GM23338 (cell line): ENCODE measurements at regions not wholly inside any gene's neighbourhood (a gene's known extent, or its start where the extent isn't known, plus 50 kb on each side); places are given as distances from the start of the nearest gene placed in this dataset.

Experiments used
- ATAC-seq: fragments of 200-7000 bp; cut with Tn5 transposase; 3 replicates; pipeline ENCODE4 v1.9.1; 2020
- DNase-seq: peaks from one replicate; pipeline ENCODE4 v3.0.0-alpha.2; 2015; ENCODE audit warnings: low spot score
- H2AFZ ChIP-seq: fragments of 200-600 bp; sonication (generic); 2 replicates; pipeline ENCODE4 v1.8.0; 2016; ENCODE audit warnings: antibody characterized with exemption, mild to moderate bottlenecking, moderate library complexity
- H3F3A ChIP-seq: fragments of 200-600 bp; sonication (generic); replicated peaks from 2 replicates; pipeline ENCODE4 v1.8.0; 2017; ENCODE audit warnings: antibody characterized with exemption, mixed run types, low read depth
- H3K27ac ChIP-seq: fragments of 200-600 bp; sonication (generic); 2 replicates; pipeline ENCODE4 v1.6.1; 2016; ENCODE audit warnings: low read depth
- H3K27me3 ChIP-seq: fragments of 200-600 bp; sonication (generic); 2 replicates; pipeline ENCODE4 v1.8.0; 2016; ENCODE audit warnings: mild to moderate bottlenecking, mixed run types, moderate library complexity; ENCODE audit not compliant: insufficient read depth
- H3K36me3 ChIP-seq: fragments of 200-600 bp; sonication (generic); 2 replicates; pipeline ENCODE4 v1.8.0; 2016; ENCODE audit warnings: mild to moderate bottlenecking; ENCODE audit not compliant: insufficient read depth
- H3K4me1 ChIP-seq: fragments of 200-600 bp; sonication (generic); 2 replicates; pipeline ENCODE4 v1.8.0; 2016; ENCODE audit warnings: mild to moderate bottlenecking, moderate library complexity; ENCODE audit not compliant: insufficient read depth
- H3K4me2 ChIP-seq: fragments of 200-600 bp; sonication (generic); 2 replicates; pipeline ENCODE4 v1.7.1; 2017; ENCODE audit warnings: mixed run types
- H3K4me3 ChIP-seq: fragments of 200-600 bp; sonication (generic); 2 replicates; pipeline ENCODE4 v1.6.1; 2016; ENCODE audit warnings: mixed run types
- H3K79me2 ChIP-seq: fragments of 200-600 bp; sonication (generic); replicated peaks from 2 replicates; pipeline ENCODE4 v1.8.0; 2017; ENCODE audit warnings: mild to moderate bottlenecking; ENCODE audit not compliant: insufficient read depth
- H3K9me2 ChIP-seq: fragments of 200-600 bp; sonication (generic); 2 replicates; pipeline ENCODE4 v1.8.0; 2017; ENCODE audit not compliant: insufficient read depth
- H4K20me1 ChIP-seq: fragments of 200-600 bp; sonication (generic); replicated peaks from 2 replicates; pipeline ENCODE4 v1.8.0; 2017; ENCODE audit warnings: mild to moderate bottlenecking; ENCODE audit not compliant: insufficient read depth
- H3K27ac Mint-ChIP-seq: 2 replicates; pipeline ENCODE4 v1.8.0; 2020; ENCODE audit warnings: inconsistent platforms, mild to moderate bottlenecking, moderate library complexity, mixed read lengths
- H3K27me3 Mint-ChIP-seq: 3 replicates; pipeline ENCODE4 v1.8.0; 2022; ENCODE audit warnings: low read depth, mild to moderate bottlenecking, moderate library complexity, mixed read lengths, inconsistent platforms; ENCODE audit not compliant: insufficient read depth, poor library complexity
- H3K36me3 Mint-ChIP-seq: 3 replicates; pipeline ENCODE4 v1.8.0; 2021; ENCODE audit warnings: low read depth, mild to moderate bottlenecking, inconsistent platforms, moderate library complexity, mixed read lengths
- H3K4me1 Mint-ChIP-seq: 3 replicates; pipeline ENCODE4 v1.8.0; 2020; ENCODE audit warnings: mild to moderate bottlenecking, inconsistent platforms, mixed read lengths
- H3K4me3 Mint-ChIP-seq: 3 replicates; pipeline ENCODE4 v1.8.0; 2021; ENCODE audit warnings: moderate library complexity, mild to moderate bottlenecking, inconsistent platforms, mixed read lengths
- H3K9me3 Mint-ChIP-seq: 3 replicates; pipeline ENCODE4 v1.8.0; 2020; ENCODE audit warnings: moderate library complexity, mild to moderate bottlenecking, inconsistent platforms, mixed read lengths
- CREB1 ChIP-seq: fragments of 250-450 bp; sonication (Bioruptor Pico); IDR thresholded peaks from 2 replicates; pipeline ENCODE4 v1.5.0; 2020; ENCODE audit warnings: low read depth, mild to moderate bottlenecking, moderate library complexity
- EZH2 ChIP-seq: fragments of 200-600 bp; sonication (generic); IDR thresholded peaks from one replicate; pipeline ENCODE4 v1.8.0; 2017; ENCODE audit warnings: antibody characterized with exemption, mild to moderate bottlenecking, low read depth; ENCODE audit not compliant: unreplicated experiment
- EZH2phosphoT487 ChIP-seq: fragments of 200-600 bp; sonication (generic); IDR thresholded peaks from one replicate; pipeline ENCODE4 v1.8.1; 2018; ENCODE audit warnings: antibody characterized with exemption; ENCODE audit not compliant: unreplicated experiment
- JUNB ChIP-seq: IDR thresholded peaks from one replicate; pipeline ENCODE4 v1.6.1; 2016; ENCODE audit warnings: antibody characterized with exemption; ENCODE audit not compliant: unreplicated experiment
- NANOG ChIP-seq: IDR thresholded peaks from 2 replicates; pipeline ENCODE4 v1.6.1; 2016; ENCODE audit warnings: antibody characterized with exemption, borderline replicate concordance
- POLR2AphosphoS5 ChIP-seq: IDR thresholded peaks from 2 replicates; pipeline ENCODE4 v1.6.1; 2016; ENCODE audit warnings: antibody characterized with exemption, low read depth
- STAT1 ChIP-seq: IDR thresholded peaks from one replicate; pipeline ENCODE4 v1.6.1; 2016; ENCODE audit warnings: antibody characterized with exemption; ENCODE audit not compliant: unreplicated experiment
- ZNF114 ChIP-seq: fragments of 250-450 bp; sonication (Bioruptor Pico); IDR thresholded peaks from 2 replicates; pipeline ENCODE4 v1.5.0; 2020; ENCODE audit warnings: mild to moderate bottlenecking, moderate library complexity
- ZNF331 ChIP-seq: fragments of 250-450 bp; sonication (Bioruptor Pico); IDR thresholded peaks from 2 replicates; pipeline ENCODE4 v1.5.0; 2020; ENCODE audit warnings: low read depth, mild to moderate bottlenecking, moderate library complexity
- TF ChIP-seq, protein P1 (sequence below): IDR thresholded peaks from 2 replicates; pipeline ENCODE4 v1.6.1; 2016; ENCODE audit warnings: antibody characterized with exemption
- TF ChIP-seq, protein P2 (sequence below): IDR thresholded peaks from one replicate; pipeline ENCODE4 v1.6.1; 2018; ENCODE audit warnings: antibody characterized with exemption; ENCODE audit not compliant: unreplicated experiment
- TF ChIP-seq, protein P3 (sequence below): fragments of 250-450 bp; sonication (Bioruptor Pico); IDR thresholded peaks from 2 replicates; pipeline ENCODE4 v1.5.0; 2020; ENCODE audit warnings: mild to moderate bottlenecking, moderate library complexity
- TF ChIP-seq, protein P4 (sequence below), 2 experiments: fragments of 200-600 bp in 1 of 2; sonication (generic) in 1 of 2; conservative IDR thresholded peaks; 2 replicates each; pipeline versions ENCODE4 v1.5.1 to v1.6.1; 2016 to 2017; ENCODE audit warnings: antibody characterized with exemption in 2 of 2, low read depth in 2 of 2, mild to moderate bottlenecking in 2 of 2, moderate library complexity in 1 of 2

GRCh38 chr7:138259675-138260074 lies 183.4 kb downstream of the AKR1D1 start:
- no peak for DNase-seq
- peak overlapping the region; percentile 60 for H2AFZ ChIP-seq

More at GRCh38 chr7:138259675-138260074, 183.4 kb downstream of the AKR1D1 start:
- H3K4me1 ChIP-seq, result peaks cover 8% of the 10 kb centered on the region
- no peaks in the 10 kb centered on the region for H3K79me2 ChIP-seq
- no peak overlapping the region for H3K4me2 ChIP-seq
- H3K4me3 Mint-ChIP-seq, result no peak overlapping the region
- H3K9me2 ChIP-seq, result 0 out of 2 replicates have a peak, but pooled peaks cover 5% of the 10 kb centered on the region
- TF ChIP-seq ZNF114 (CRISPR knock-in tag) (no peak), JUNB (no peak), STAT1 (no peak), NANOG (no peak), EZH2phosphoT487 (no peak), EZH2 (no peak), CREB1 (no peak), ZNF331 (CRISPR knock-in tag) (no peak), POLR2AphosphoS5 (no peak)
- TF ChIP-seq, protein P1, sequence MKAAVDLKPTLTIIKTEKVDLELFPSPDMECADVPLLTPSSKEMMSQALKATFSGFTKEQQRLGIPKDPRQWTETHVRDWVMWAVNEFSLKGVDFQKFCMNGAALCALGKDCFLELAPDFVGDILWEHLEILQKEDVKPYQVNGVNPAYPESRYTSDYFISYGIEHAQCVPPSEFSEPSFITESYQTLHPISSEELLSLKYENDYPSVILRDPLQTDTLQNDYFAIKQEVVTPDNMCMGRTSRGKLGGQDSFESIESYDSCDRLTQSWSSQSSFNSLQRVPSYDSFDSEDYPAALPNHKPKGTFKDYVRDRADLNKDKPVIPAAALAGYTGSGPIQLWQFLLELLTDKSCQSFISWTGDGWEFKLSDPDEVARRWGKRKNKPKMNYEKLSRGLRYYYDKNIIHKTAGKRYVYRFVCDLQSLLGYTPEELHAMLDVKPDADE, result no peak
- TF ChIP-seq, protein P2, sequence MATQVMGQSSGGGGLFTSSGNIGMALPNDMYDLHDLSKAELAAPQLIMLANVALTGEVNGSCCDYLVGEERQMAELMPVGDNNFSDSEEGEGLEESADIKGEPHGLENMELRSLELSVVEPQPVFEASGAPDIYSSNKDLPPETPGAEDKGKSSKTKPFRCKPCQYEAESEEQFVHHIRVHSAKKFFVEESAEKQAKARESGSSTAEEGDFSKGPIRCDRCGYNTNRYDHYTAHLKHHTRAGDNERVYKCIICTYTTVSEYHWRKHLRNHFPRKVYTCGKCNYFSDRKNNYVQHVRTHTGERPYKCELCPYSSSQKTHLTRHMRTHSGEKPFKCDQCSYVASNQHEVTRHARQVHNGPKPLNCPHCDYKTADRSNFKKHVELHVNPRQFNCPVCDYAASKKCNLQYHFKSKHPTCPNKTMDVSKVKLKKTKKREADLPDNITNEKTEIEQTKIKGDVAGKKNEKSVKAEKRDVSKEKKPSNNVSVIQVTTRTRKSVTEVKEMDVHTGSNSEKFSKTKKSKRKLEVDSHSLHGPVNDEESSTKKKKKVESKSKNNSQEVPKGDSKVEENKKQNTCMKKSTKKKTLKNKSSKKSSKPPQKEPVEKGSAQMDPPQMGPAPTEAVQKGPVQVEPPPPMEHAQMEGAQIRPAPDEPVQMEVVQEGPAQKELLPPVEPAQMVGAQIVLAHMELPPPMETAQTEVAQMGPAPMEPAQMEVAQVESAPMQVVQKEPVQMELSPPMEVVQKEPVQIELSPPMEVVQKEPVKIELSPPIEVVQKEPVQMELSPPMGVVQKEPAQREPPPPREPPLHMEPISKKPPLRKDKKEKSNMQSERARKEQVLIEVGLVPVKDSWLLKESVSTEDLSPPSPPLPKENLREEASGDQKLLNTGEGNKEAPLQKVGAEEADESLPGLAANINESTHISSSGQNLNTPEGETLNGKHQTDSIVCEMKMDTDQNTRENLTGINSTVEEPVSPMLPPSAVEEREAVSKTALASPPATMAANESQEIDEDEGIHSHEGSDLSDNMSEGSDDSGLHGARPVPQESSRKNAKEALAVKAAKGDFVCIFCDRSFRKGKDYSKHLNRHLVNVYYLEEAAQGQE, result no peak
- TF ChIP-seq, protein P3, sequence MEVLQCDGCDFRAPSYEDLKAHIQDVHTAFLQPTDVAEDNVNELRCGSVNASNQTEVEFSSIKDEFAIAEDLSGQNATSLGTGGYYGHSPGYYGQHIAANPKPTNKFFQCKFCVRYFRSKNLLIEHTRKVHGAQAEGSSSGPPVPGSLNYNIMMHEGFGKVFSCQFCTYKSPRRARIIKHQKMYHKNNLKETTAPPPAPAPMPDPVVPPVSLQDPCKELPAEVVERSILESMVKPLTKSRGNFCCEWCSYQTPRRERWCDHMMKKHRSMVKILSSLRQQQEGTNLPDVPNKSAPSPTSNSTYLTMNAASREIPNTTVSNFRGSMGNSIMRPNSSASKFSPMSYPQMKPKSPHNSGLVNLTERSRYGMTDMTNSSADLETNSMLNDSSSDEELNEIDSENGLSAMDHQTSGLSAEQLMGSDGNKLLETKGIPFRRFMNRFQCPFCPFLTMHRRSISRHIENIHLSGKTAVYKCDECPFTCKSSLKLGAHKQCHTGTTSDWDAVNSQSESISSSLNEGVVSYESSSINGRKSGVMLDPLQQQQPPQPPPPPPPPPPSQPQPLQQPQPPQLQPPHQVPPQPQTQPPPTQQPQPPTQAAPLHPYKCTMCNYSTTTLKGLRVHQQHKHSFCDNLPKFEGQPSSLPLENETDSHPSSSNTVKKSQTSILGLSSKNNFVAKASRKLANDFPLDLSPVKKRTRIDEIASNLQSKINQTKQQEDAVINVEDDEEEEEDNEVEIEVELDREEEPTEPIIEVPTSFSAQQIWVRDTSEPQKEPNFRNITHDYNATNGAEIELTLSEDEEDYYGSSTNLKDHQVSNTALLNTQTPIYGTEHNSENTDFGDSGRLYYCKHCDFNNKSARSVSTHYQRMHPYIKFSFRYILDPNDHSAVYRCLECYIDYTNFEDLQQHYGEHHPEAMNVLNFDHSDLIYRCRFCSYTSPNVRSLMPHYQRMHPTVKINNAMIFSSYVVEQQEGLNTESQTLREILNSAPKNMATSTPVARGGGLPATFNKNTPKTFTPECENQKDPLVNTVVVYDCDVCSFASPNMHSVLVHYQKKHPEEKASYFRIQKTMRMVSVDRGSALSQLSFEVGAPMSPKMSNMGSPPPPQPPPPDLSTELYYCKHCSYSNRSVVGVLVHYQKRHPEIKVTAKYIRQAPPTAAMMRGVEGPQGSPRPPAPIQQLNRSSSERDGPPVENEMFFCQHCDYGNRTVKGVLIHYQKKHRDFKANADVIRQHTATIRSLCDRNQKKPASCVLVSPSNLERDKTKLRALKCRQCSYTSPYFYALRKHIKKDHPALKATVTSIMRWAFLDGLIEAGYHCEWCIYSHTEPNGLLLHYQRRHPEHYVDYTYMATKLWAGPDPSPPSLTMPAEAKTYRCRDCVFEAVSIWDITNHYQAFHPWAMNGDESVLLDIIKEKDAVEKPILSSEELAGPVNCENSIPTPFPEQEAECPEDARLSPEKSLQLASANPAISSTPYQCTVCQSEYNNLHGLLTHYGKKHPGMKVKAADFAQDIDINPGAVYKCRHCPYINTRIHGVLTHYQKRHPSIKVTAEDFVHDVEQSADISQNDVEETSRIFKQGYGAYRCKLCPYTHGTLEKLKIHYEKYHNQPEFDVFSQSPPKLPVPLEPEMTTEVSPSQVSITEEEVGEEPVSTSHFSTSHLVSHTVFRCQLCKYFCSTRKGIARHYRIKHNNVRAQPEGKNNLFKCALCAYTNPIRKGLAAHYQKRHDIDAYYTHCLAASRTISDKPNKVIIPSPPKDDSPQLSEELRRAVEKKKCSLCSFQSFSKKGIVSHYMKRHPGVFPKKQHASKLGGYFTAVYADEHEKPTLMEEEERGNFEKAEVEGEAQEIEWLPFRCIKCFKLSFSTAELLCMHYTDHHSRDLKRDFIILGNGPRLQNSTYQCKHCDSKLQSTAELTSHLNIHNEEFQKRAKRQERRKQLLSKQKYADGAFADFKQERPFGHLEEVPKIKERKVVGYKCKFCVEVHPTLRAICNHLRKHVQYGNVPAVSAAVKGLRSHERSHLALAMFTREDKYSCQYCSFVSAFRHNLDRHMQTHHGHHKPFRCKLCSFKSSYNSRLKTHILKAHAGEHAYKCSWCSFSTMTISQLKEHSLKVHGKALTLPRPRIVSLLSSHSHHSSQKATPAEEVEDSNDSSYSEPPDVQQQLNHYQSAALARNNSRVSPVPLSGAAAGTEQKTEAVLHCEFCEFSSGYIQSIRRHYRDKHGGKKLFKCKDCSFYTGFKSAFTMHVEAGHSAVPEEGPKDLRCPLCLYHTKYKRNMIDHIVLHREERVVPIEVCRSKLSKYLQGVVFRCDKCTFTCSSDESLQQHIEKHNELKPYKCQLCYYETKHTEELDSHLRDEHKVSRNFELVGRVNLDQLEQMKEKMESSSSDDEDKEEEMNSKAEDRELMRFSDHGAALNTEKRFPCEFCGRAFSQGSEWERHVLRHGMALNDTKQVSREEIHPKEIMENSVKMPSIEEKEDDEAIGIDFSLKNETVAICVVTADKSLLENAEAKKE (CRISPR knock-in tag), result no peak
- TF ChIP-seq, protein P4, sequence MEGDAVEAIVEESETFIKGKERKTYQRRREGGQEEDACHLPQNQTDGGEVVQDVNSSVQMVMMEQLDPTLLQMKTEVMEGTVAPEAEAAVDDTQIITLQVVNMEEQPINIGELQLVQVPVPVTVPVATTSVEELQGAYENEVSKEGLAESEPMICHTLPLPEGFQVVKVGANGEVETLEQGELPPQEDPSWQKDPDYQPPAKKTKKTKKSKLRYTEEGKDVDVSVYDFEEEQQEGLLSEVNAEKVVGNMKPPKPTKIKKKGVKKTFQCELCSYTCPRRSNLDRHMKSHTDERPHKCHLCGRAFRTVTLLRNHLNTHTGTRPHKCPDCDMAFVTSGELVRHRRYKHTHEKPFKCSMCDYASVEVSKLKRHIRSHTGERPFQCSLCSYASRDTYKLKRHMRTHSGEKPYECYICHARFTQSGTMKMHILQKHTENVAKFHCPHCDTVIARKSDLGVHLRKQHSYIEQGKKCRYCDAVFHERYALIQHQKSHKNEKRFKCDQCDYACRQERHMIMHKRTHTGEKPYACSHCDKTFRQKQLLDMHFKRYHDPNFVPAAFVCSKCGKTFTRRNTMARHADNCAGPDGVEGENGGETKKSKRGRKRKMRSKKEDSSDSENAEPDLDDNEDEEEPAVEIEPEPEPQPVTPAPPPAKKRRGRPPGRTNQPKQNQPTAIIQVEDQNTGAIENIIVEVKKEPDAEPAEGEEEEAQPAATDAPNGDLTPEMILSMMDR (conservative IDR thresholded peaks at IDR 0.05; ENCODE audit: low read depth in 2 of 2), result no peak
- no peaks in the 10 kb centered on the region for H3K27me3 Mint-ChIP-seq
- no peaks in the 10 kb centered on the region for H3F3A ChIP-seq
- H3K27me3 ChIP-seq, result no peaks in the 10 kb centered on the region
- no peak overlapping the region for H3K4me3 ChIP-seq
- H3K36me3 ChIP-seq, result peaks cover 11% of the 10 kb centered on the region
- H3K27ac ChIP-seq, result no peak overlapping the region
- H3K9me3 Mint-ChIP-seq, result peaks cover 37% of the 10 kb centered on the region
- no peak for ATAC-seq
- no peaks in the 10 kb centered on the region for H4K20me1 ChIP-seq
- H3K27ac Mint-ChIP-seq, result no peak overlapping the region
- peaks cover 48% of the 10 kb centered on the region for H3K36me3 Mint-ChIP-seq
- peaks cover 7% of the 10 kb centered on the region for H3K4me1 Mint-ChIP-seq
